PC-9 (cell line): ENCODE measurements at regions not wholly inside any gene's neighbourhood (a gene's known extent, or its start where the extent isn't known, plus 50 kb on each side); places are given as distances from the start of the nearest gene placed in this dataset.

Experiments used
- BruUV-seq: library from RNA; stranded (reverse); fragments of 400-500 nt; replicated peaks from 2 replicates; lab custom pipeline; 2021; lab: Mats Ljungman, UMichigan
- CTCF ChIA-PET: fragments of 300-600 bp; sonication (Branson Sonifier 250); formaldehyde crosslinking; loops from one replicate; lab custom pipeline; 2022; ENCODE audit warnings: antibody characterized with exemption; lab: Charles Lee
- POLR2A ChIA-PET: fragments of 300-600 bp; sonication (Branson Sonifier 250); formaldehyde crosslinking; loops from one replicate; lab custom pipeline; 2022; ENCODE audit warnings: antibody characterized with exemption; ENCODE audit not compliant: unreplicated experiment; lab: Charles Lee
- DNase-seq, 2 experiments: peaks; one replicate each; pipeline versions ENCODE4 v3.0.0 to v3.0.0-alpha.2; 2015 to 2022; ENCODE audit warnings: mixed read lengths in 1 of 2
- H2AFZ ChIP-seq: fragments of 200-600 bp; sonication (generic); 2 replicates; pipeline ENCODE4 v1.8.1; 2017; ENCODE audit warnings: antibody characterized with exemption
- H3F3A ChIP-seq: fragments of 200-600 bp; sonication (generic); 2 replicates; pipeline ENCODE4 v1.8.1; 2017; ENCODE audit warnings: antibody characterized with exemption, mild to moderate bottlenecking, low read depth; ENCODE audit not compliant: insufficient read depth
- H3K27ac ChIP-seq: fragments of 200-600 bp; sonication (generic); 2 replicates; pipeline ENCODE4 v1.6.1; 2016; ENCODE audit warnings: mixed run types
- H3K27me3 ChIP-seq: fragments of 200-600 bp; sonication (generic); 2 replicates; pipeline ENCODE4 v1.6.1; 2016; ENCODE audit warnings: low read depth, mixed run types; ENCODE audit not compliant: insufficient read depth
- H3K36me3 ChIP-seq: fragments of 200-600 bp; sonication (generic); 2 replicates; pipeline ENCODE4 v1.6.1; 2016; ENCODE audit warnings: low read depth, mixed run types
- H3K4me1 ChIP-seq: fragments of 200-600 bp; sonication (generic); replicated peaks from 2 replicates; pipeline ENCODE4 v1.6.1; 2016; ENCODE audit warnings: mixed run types; ENCODE audit not compliant: insufficient read depth
- H3K4me2 ChIP-seq: fragments of 200-600 bp; sonication (generic); 2 replicates; pipeline ENCODE4 v1.6.1; 2017; ENCODE audit warnings: mixed run types
- H3K4me3 ChIP-seq: fragments of 200-600 bp; sonication (generic); 2 replicates; pipeline ENCODE4 v1.6.1; 2016; ENCODE audit warnings: mixed run types
- H3K79me2 ChIP-seq: fragments of 200-600 bp; sonication (generic); 2 replicates; pipeline ENCODE4 v1.6.1; 2017; ENCODE audit warnings: low read depth, mixed run types
- H3K9me2 ChIP-seq: fragments of 200-600 bp; sonication (generic); 2 replicates; pipeline ENCODE4 v1.8.1; 2017; ENCODE audit warnings: mild to moderate bottlenecking; ENCODE audit not compliant: insufficient read depth
- H3K9me3 ChIP-seq: fragments of 200-600 bp; sonication (generic); 2 replicates; pipeline ENCODE4 v1.8.1; 2016; ENCODE audit warnings: low read depth; ENCODE audit not compliant: insufficient read depth
- H4K20me1 ChIP-seq: fragments of 200-600 bp; sonication (generic); 2 replicates; pipeline ENCODE4 v1.8.1; 2017; ENCODE audit not compliant: insufficient read depth
- CTCF ChIP-seq: fragments of 200-600 bp; sonication (generic); conservative IDR thresholded peaks from 2 replicates; pipeline ENCODE4 v1.6.1; 2017; ENCODE audit warnings: mixed run types, antibody characterized with exemption, mild to moderate bottlenecking, moderate library complexity
- EZH2 ChIP-seq: fragments of 200-600 bp; sonication (generic); IDR thresholded peaks from 2 replicates; pipeline ENCODE4 v1.8.0; 2017; ENCODE audit warnings: antibody characterized with exemption, low read depth
- intact Hi-C: fragments of 100-400 bp; cut with micrococcal nuclease; formaldehyde crosslinking; loops from one replicate; pipeline ENCODE4 v1.10.0; 2022; ENCODE audit not compliant: unreplicated experiment

GRCh38 chr18:41886126-41886807 is 68.8 kb upstream of the PIK3C3 start:
- no peak for TF ChIP-seq CTCF
- H3K79me2 ChIP-seq = no peaks in the 10 kb centered on the region
- H2AFZ ChIP-seq = no peak overlapping the region
- H3K27me3 ChIP-seq = no peaks in the 10 kb centered on the region
- H3F3A ChIP-seq = no peaks in the 10 kb centered on the region
- BruUV-seq = no TSS peak
- H3K27ac ChIP-seq = no peak overlapping the region
- no peaks in the 10 kb centered on the region for H3K9me2 ChIP-seq
- no peaks in the 10 kb centered on the region for H3K4me1 ChIP-seq
- no peaks in the 10 kb centered on the region for H4K20me1 ChIP-seq
- intact Hi-C loops = no loop called here
- ChIA-PET CTCF (no interaction called here), POLR2A (no interaction called here)
- no peak overlapping the region for H3K4me2 ChIP-seq
- no peaks in the 10 kb centered on the region for H3K36me3 ChIP-seq
- no peak overlapping the region for H3K4me3 ChIP-seq
- no peaks in the 10 kb centered on the region for H3K9me3 ChIP-seq
- no peak for DNase-seq

- Histone ChIP-seq H4K20me1 (no peaks in the 10 kb centered on the region), H3F3A (no peaks in the 10 kb centered on the region), H3K27me3 (no peaks in the 10 kb centered on the region), H3K27ac (no peak overlapping the region), H3K79me2 (no peaks in the 10 kb centered on the region), H2AFZ (no peak overlapping the region), H3K9me2 (no peaks in the 10 kb centered on the region), H3K4me1 (no peaks in the 10 kb centered on the region), H3K4me2 (no peak overlapping the region), H3K4me3 (no peak overlapping the region), H3K36me3 (no peaks in the 10 kb centered on the region), H3K9me3 (no peaks in the 10 kb centered on the region)
- intact Hi-C loops = no loop called here
- ChIA-PET CTCF (no interaction called here), POLR2A (no interaction called here)
- BruUV-seq = no TSS peak
- no peak for TF ChIP-seq EZH2
- TF ChIP-seq CTCF = no peak
- DNase-seq = no peak
Measured at GRCh38 chr18:41881285-41881684, 73.7 kb upstream of the PIK3C3 start.

- CTCF ChIA-PET = no interaction called here
- TF ChIP-seq CTCF = no peak
- TF ChIP-seq EZH2 = no peak
- Histone ChIP-seq H3K4me3 (no peak overlapping the region), H3K9me2 (no peaks in the 10 kb centered on the region), H2AFZ (no peak overlapping the region), H3K4me2 (no peak overlapping the region), H3K27me3 (no peaks in the 10 kb centered on the region), H3K79me2 (no peaks in the 10 kb centered on the region), H3K9me3 (no peaks in the 10 kb centered on the region), H3K4me1 (peaks cover 12% of the 10 kb centered on the region), H3F3A (no peaks in the 10 kb centered on the region), H3K36me3 (no peaks in the 10 kb centered on the region), H4K20me1 (no peaks in the 10 kb centered on the region), H3K27ac (no peak overlapping the region)
- no TSS peak for BruUV-seq
- DNase-seq = no peak
- POLR2A ChIA-PET = no interaction called here
- intact Hi-C loops = no loop called here
Measured at GRCh38 chr18:41879256-41879655, 75.8 kb upstream of the PIK3C3 start.
